ENCODE measurements at regions not wholly inside any gene's neighbourhood (a gene's known extent, or its start where the extent isn't known, plus 50 kb on each side); places are given as distances from the start of the nearest gene placed in this dataset.
"Not testable (repeated sequence)": the region's sequence is repeated elsewhere in the genome, so short reads cannot be mapped to it uniquely, and the experiment has no call there.

DNA sequence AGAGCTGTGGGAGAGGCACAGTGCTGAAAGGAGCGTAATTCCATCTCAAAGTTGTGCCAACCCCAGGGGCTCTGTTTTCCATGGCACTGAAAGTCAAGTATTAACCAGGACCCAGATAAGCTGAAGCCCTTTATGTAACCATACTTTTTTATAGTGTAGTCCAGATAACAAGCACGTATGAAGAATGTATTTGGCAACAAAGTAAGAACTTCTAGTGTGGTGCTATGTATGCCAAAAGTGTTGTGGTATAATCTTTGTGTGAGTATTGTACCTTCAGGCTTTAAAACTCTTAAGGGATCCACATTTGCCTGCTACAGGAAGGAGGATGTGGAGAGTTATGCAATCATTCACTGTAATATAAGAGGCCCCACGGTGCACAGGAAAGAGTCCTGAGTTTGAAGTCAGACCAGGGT, 129.4 kb downstream of the IBTK start:
- Mint-ChIP-seq H3K27ac (peak overlapping the region in 1 of 3 experiments; percentile 58), H3K36me3 (ENCODE audit: low read depth) (no peaks in the 10 kb centered on the region), H3K4me1 (peaks cover 9% of the 10 kb centered on the region), H3K4me3 (no peak overlapping the region), H3K9me3 (no peaks in the 10 kb centered on the region), H3K27me3 (ENCODE audit: low read depth) (no peaks in the 10 kb centered on the region)
- TF ChIP-seq, protein P1, sequence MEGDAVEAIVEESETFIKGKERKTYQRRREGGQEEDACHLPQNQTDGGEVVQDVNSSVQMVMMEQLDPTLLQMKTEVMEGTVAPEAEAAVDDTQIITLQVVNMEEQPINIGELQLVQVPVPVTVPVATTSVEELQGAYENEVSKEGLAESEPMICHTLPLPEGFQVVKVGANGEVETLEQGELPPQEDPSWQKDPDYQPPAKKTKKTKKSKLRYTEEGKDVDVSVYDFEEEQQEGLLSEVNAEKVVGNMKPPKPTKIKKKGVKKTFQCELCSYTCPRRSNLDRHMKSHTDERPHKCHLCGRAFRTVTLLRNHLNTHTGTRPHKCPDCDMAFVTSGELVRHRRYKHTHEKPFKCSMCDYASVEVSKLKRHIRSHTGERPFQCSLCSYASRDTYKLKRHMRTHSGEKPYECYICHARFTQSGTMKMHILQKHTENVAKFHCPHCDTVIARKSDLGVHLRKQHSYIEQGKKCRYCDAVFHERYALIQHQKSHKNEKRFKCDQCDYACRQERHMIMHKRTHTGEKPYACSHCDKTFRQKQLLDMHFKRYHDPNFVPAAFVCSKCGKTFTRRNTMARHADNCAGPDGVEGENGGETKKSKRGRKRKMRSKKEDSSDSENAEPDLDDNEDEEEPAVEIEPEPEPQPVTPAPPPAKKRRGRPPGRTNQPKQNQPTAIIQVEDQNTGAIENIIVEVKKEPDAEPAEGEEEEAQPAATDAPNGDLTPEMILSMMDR (IDR thresholded peaks at IDR 0.05; ENCODE audit: unreplicated experiment in 3 of 3) = no peak

GRCh38 chr6:82114748-82115147, 132.8 kb downstream of the IBTK start:
- H3K4me3 Mint-ChIP-seq = no peak overlapping the region
- no peaks in the 10 kb centered on the region for H3K27me3 Mint-ChIP-seq (ENCODE audit: low read depth)
- H3K27ac Mint-ChIP-seq = no peak overlapping the region
- H3K36me3 Mint-ChIP-seq (ENCODE audit: low read depth) = no peaks in the 10 kb centered on the region
- peaks cover 9% of the 10 kb centered on the region for H3K4me1 Mint-ChIP-seq
- TF ChIP-seq, protein P1 (IDR thresholded peaks at IDR 0.05; ENCODE audit: unreplicated experiment in 3 of 3) = no peak
- H3K9me3 Mint-ChIP-seq = peaks cover 2% of the 10 kb centered on the region

- Mint-ChIP-seq H3K27me3 (ENCODE audit: low read depth) (no peaks in the 10 kb centered on the region), H3K4me3 (no peak overlapping the region), H3K9me3 (peaks cover 12% of the 10 kb centered on the region), H3K4me1 (no peaks in the 10 kb centered on the region), H3K36me3 (ENCODE audit: low read depth) (no peaks in the 10 kb centered on the region), H3K27ac (no peak overlapping the region)
- TF ChIP-seq, protein P1 (IDR thresholded peaks at IDR 0.05; ENCODE audit: unreplicated experiment in 3 of 3) = no peak
Observed at GRCh38 chr6:82113231-82113630, 134.3 kb downstream of the IBTK start.

- Mint-ChIP-seq H3K4me3 (no peak overlapping the region), H3K4me1 (no peaks in the 10 kb centered on the region), H3K36me3 (ENCODE audit: low read depth) (no peaks in the 10 kb centered on the region), H3K9me3 (peaks cover 12% of the 10 kb centered on the region), H3K27me3 (ENCODE audit: low read depth) (no peaks in the 10 kb centered on the region), H3K27ac (no peak overlapping the region)
- TF ChIP-seq, protein P1 (IDR thresholded peaks at IDR 0.05; ENCODE audit: unreplicated experiment in 3 of 3) = no peak
Observed at GRCh38 chr6:82111818-82112217, 135.7 kb downstream of the IBTK start.

GRCh38 chr6:82111114-82111513, 136.4 kb downstream of the IBTK start:
- H3K9me3 Mint-ChIP-seq = peaks cover 12% of the 10 kb centered on the region
- no peaks in the 10 kb centered on the region for H3K27me3 Mint-ChIP-seq (ENCODE audit: low read depth)
- TF ChIP-seq, protein P1 (IDR thresholded peaks at IDR 0.05; ENCODE audit: unreplicated experiment in 3 of 3) = no peak
- H3K27ac Mint-ChIP-seq = no peak overlapping the region
- no peak overlapping the region for H3K4me3 Mint-ChIP-seq
- no peaks in the 10 kb centered on the region for H3K36me3 Mint-ChIP-seq (ENCODE audit: low read depth)
- H3K4me1 Mint-ChIP-seq = no peaks in the 10 kb centered on the region

DNA sequence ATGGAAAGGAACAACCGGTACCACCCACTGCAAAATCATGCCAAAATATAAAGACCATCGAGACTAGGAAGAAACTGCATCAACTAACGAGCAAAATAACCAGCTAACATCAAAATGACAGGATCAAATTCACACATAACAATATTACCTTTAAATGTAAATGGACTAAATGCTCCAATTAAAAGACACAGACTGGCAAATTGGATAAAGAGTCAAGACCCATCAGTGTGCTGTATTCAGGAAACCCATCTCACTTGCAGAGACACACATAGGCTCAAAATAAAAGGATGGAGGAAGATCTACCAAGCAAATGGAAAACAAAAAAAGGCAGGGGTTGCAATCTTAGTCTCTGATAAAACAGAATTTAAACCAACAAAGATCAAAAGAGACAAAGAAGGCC, 144.4 kb downstream of the IBTK start:
- H3K27me3 Mint-ChIP-seq (ENCODE audit: low read depth); H3K36me3 Mint-ChIP-seq (ENCODE audit: low read depth); H3K27ac Mint-ChIP-seq; H3K4me1 Mint-ChIP-seq; H3K4me3 Mint-ChIP-seq: not testable (repeated sequence)
- H3K9me3 Mint-ChIP-seq = peaks cover 20% of the 10 kb centered on the region

DNA sequence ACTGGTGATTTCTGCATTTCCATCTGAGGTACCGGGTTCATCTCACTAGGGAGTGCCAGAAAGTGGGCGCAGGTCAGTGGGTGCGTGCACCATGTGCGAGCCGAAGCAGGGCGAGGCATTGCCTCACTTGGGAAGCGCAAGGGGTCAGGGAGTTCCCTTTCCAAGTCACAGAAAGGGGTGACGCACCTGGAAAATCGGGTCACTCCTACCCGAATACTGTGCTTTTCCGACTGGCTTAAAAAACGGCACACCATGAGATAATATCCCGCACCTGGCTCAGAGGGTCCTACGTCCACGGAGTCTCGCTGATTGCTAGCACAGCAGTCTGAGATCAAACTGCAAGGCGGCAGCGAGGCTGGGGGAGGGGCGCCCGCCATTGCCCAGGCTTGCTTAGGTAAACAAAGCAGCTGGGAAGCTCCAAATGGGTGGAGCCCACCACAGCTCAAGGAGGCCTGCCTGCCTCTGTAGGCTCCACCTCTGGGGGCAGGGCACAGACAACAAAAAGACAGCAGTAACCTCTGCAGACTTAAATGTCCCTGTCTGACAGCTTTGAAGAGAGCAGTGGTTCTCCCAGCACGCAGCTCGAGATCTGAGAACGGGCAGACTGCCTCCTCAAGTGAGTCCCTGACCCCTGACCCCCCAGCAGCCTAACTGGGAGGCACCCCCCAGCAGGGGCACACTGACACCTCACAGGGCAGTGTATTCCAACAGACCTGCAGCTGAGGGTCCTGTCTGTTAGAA, 146.0 kb downstream of the IBTK start:
- not testable (repeated sequence) for H3K36me3 Mint-ChIP-seq (ENCODE audit: low read depth); H3K27me3 Mint-ChIP-seq (ENCODE audit: low read depth); H3K4me1 Mint-ChIP-seq; H3K27ac Mint-ChIP-seq
- Mint-ChIP-seq H3K4me3 (peak overlapping the region in 2 of 3 experiments; percentile 1 to 34), H3K9me3 (peaks cover 20% of the 10 kb centered on the region)

DNA sequence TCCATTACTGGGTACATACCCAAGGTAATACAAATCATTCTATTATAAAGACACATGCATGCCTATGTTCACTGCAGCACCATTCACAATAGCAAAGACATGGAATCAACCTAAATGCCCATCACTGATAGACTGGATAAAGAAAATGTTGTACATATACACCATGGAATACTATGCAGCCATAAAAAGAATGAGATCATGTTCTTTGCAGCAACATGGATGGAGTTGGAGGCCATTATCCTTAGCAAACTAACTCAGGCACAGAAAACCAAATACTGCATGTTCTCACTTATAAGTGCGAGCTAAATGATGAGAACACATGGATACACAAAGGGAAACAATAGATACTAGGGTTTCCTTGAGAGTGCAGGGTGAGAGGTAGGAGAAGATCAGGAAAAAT, 146.8 kb downstream of the IBTK start:
- H3K27ac Mint-ChIP-seq; H3K27me3 Mint-ChIP-seq (ENCODE audit: low read depth); H3K36me3 Mint-ChIP-seq (ENCODE audit: low read depth); H3K4me1 Mint-ChIP-seq: not testable (repeated sequence)
- Mint-ChIP-seq H3K4me3 (peak overlapping the region in 2 of 3 experiments; percentile 1 to 34), H3K9me3 (peaks cover 20% of the 10 kb centered on the region)
